Endothelial cell of umbilical vein (primary cell): ENCODE measurements at regions not wholly inside any gene's neighbourhood (a gene's known extent, or its start where the extent isn't known, plus 50 kb on each side); places are given as distances from the start of the nearest gene placed in this dataset.

Experiments used
- BruUV-seq: library from RNA; stranded (reverse); fragments of 400-500 nt; replicated peaks from 2 replicates; lab custom pipeline; 2021; lab: Mats Ljungman, UMichigan
- CTCF ChIA-PET: fragments of 300-600, 350-600 bp; sonication (Branson Sonifier 250); formaldehyde crosslinking; loops from one replicate; lab custom pipeline; 2021; ENCODE audit warnings: antibody characterized with exemption, inconsistent platforms; lab: Charles Lee
- POLR2A ChIA-PET: fragments of 300-600, 350-600 bp; sonication (Branson Sonifier 250); formaldehyde crosslinking; loops from one replicate; lab custom pipeline; 2021; ENCODE audit warnings: antibody characterized with exemption, inconsistent platforms; lab: Charles Lee
- DNase-seq: peaks from one replicate; pipeline ENCODE4 v3.0.0-alpha.2; 2011; ENCODE audit warnings: low read depth, low spot score
- FAIRE-seq: peaks from 2 replicates; lab custom pipeline; 2011; peaks lifted over from hg19 to GRCh38; lab: Jason Lieb, UNC
- H2AFZ ChIP-seq: 2 replicates; pipeline ENCODE4 v1.6.0; 2012; ENCODE audit warnings: low read depth, low read length, control low read depth, inconsistent platforms
- H3K27ac ChIP-seq: 2 replicates; pipeline ENCODE4 v1.5.1; 2011; ENCODE audit warnings: low read depth, mild to moderate bottlenecking, control low read depth, low read length, moderate library complexity; ENCODE audit not compliant: insufficient read depth
- H3K27me3 ChIP-seq, 2 experiments: 2 replicates each; pipeline versions ENCODE4 v1.6.0 to v1.6.1; 2011; ENCODE audit warnings: low read length in 2 of 2, mixed read lengths in 1 of 2; ENCODE audit not compliant: control insufficient read depth in 2 of 2, insufficient read depth in 2 of 2
- H3K36me3 ChIP-seq, 2 experiments: 2 replicates in 1 of 2; 3 replicates in 1 of 2; pipeline ENCODE4 v1.5.1; 2011; ENCODE audit warnings: low read length in 2 of 2, mild to moderate bottlenecking in 1 of 2, moderate library complexity in 1 of 2; ENCODE audit not compliant: control insufficient read depth in 2 of 2, insufficient read depth in 2 of 2; ENCODE audit errors: extremely low read depth in 1 of 2
- H3K4me1 ChIP-seq: 3 replicates; pipeline ENCODE4 v1.5.1; 2011; ENCODE audit warnings: mild to moderate bottlenecking, low read length; ENCODE audit not compliant: control insufficient read depth, insufficient read depth; ENCODE audit errors: extremely low read depth
- H3K4me2 ChIP-seq: 2 replicates; pipeline ENCODE4 v1.6.1; 2011; ENCODE audit warnings: low read length, control low read depth, mixed read lengths; ENCODE audit not compliant: insufficient read depth
- H3K4me3 ChIP-seq, 3 experiments: fragments of 200-600 bp in 1 of 3; sonication (generic), shearing (Covaris generic) in 1 of 3; replicated peaks in 1 of 3; 2 replicates each; pipeline ENCODE4 v1.5.1; 2011 to 2016; ENCODE audit warnings: control low read depth in 3 of 3, low read length in 3 of 3, mild to moderate bottlenecking in 2 of 3, inconsistent platforms in 1 of 3, low read depth in 1 of 3, moderate library complexity in 1 of 3; ENCODE audit not compliant: insufficient read depth in 1 of 3
- H3K79me2 ChIP-seq: 2 replicates; pipeline ENCODE4 v1.6.0; 2012; ENCODE audit warnings: low read length, inconsistent platforms; ENCODE audit not compliant: control insufficient read depth, insufficient read depth
- H3K9ac ChIP-seq: replicated peaks from 2 replicates; pipeline ENCODE3; 2011; ENCODE audit warnings: low read length, control low read depth; ENCODE audit not compliant: insufficient read depth; ENCODE audit errors: extremely low read depth
- H3K9me1 ChIP-seq: replicated peaks from 3 replicates; pipeline ENCODE4 v1.6.0; 2011; ENCODE audit warnings: mild to moderate bottlenecking, low read length; ENCODE audit not compliant: control insufficient read depth, insufficient read depth; ENCODE audit errors: extremely low read depth
- H3K9me3 ChIP-seq: replicated peaks from 2 replicates; pipeline ENCODE4 v1.5.1; 2012; ENCODE audit warnings: low read length, inconsistent platforms; ENCODE audit not compliant: control insufficient read depth, insufficient read depth
- H4K20me1 ChIP-seq: replicated peaks from 2 replicates; pipeline ENCODE3; 2011; ENCODE audit warnings: mild to moderate bottlenecking, low read length; ENCODE audit not compliant: control insufficient read depth, insufficient read depth; ENCODE audit errors: extremely low read depth
- CTCF ChIP-seq, 2 donors: IDR thresholded peaks; 1 replicate in 1 of 2; 2 replicates in 1 of 2; pipeline ENCODE4 v1.5.1; 2011; ENCODE audit warnings: low read length in 2 of 2, mild to moderate bottlenecking in 2 of 2, moderate library complexity in 2 of 2, control low read depth in 1 of 2, inconsistent platforms in 1 of 2, low read depth in 1 of 2; ENCODE audit not compliant: insufficient read depth in 1 of 2; ENCODE audit errors: extremely low read depth in 1 of 2
- EZH2 ChIP-seq: IDR thresholded peaks from 2 replicates; pipeline ENCODE4 v1.6.1; 2012; ENCODE audit warnings: borderline replicate concordance, low read depth, mild to moderate bottlenecking, moderate library complexity, low read length, inconsistent platforms; ENCODE audit not compliant: severe bottlenecking
- FOS ChIP-seq: IDR thresholded peaks from 2 replicates; pipeline ENCODE4 v1.6.1; 2011; ENCODE audit warnings: mild to moderate bottlenecking, low read length, moderate library complexity, borderline replicate concordance; ENCODE audit not compliant: insufficient read depth
- GATA2 ChIP-seq: IDR thresholded peaks from 2 replicates; pipeline ENCODE4 v1.7.0; 2011; ENCODE audit warnings: low read depth, mild to moderate bottlenecking, moderate library complexity, mixed read lengths, low read length; ENCODE audit not compliant: insufficient read length, insufficient read depth
- JUN ChIP-seq: IDR thresholded peaks from 2 replicates; pipeline ENCODE4 v1.6.1; 2011; ENCODE audit warnings: borderline replicate concordance, low read depth; ENCODE audit not compliant: insufficient read length, insufficient read depth
- MAX ChIP-seq: IDR thresholded peaks from 2 replicates; pipeline ENCODE4 v1.6.1; 2011; ENCODE audit not compliant: insufficient read depth, insufficient read length
- MYC ChIP-seq: IDR thresholded peaks from one replicate; pipeline ENCODE4 v1.6.1; 2011; ENCODE audit warnings: mild to moderate bottlenecking, low read depth, low read length
- POLR2A ChIP-seq: IDR thresholded peaks from 2 replicates; pipeline ENCODE4 v1.6.1; 2012; ENCODE audit warnings: low read depth, mild to moderate bottlenecking, control low read depth, low read length
- POLR2AphosphoS5 ChIP-seq: IDR thresholded peaks from 2 replicates; pipeline ENCODE4 v1.6.1; 2012; ENCODE audit warnings: low read depth, mild to moderate bottlenecking, control low read depth, low read length, moderate library complexity; ENCODE audit not compliant: insufficient read depth
- dilution Hi-C: fragments of 300-500 bp; cut with MboI; formaldehyde crosslinking; loops from one replicate; pipeline ENCODE4 v1.15.0; 2019; ENCODE audit warnings: low sequenced_read_pairs; ENCODE audit not compliant: extremely low pct_ligation_motif_present
- intact Hi-C: fragments of 100-400 bp; cut with micrococcal nuclease; formaldehyde crosslinking; loops from one replicate; pipeline ENCODE4 v1.10.0; 2022

- H3K9me3 ChIP-seq, result no peaks in the 10 kb centered on the region
- POLR2A ChIA-PET, result no interaction called here
- intact Hi-C loops, result no loop called here
- no peaks in the 10 kb centered on the region for H3K9me1 ChIP-seq
- no peaks in the 10 kb centered on the region for H3K4me1 ChIP-seq
- CTCF ChIA-PET, result interaction anchor here (0.5 kb wide), 1 partner anchor 282 kb away, joined by 4 read pairs; no protein-coding TSS in a partner anchor
- DNase-seq (no peak), FAIRE-seq (no peak)
- no peak overlapping the region for H2AFZ ChIP-seq
- no peaks in the 10 kb centered on the region for H3K79me2 ChIP-seq
- H4K20me1 ChIP-seq, result no peaks in the 10 kb centered on the region
- H3K27me3 ChIP-seq, result no peaks in the 10 kb centered on the region
- no peak overlapping the region for H3K27ac ChIP-seq
- BruUV-seq, result no TSS peak
- H3K4me2 ChIP-seq, result no peak overlapping the region
- H3K4me3 ChIP-seq, result no peak overlapping the region
- H3K36me3 ChIP-seq, result no peaks in the 10 kb centered on the region
- dilution Hi-C loops, result no loop called here
- H3K9ac ChIP-seq, result no peak overlapping the region
- TF ChIP-seq GATA2 (no peak), MYC (no peak), CTCF (IDR thresholded peaks at IDR 0.05; ENCODE audit: extremely low read depth in 1 of 2, insufficient read depth in 1 of 2, low read depth in 1 of 2, low read length in 2 of 2) (no peak), POLR2A (no peak)
These were observed 1034.6 kb upstream of the PCDH9 start for GRCh38 chr13:68264692-68265091.

GRCh38 chr13:68261105-68261504, 1031.0 kb upstream of the PCDH9 start:
- no peak overlapping the region for H3K27ac ChIP-seq
- no peak for DNase-seq
- no peaks in the 10 kb centered on the region for H3K36me3 ChIP-seq
- H4K20me1 ChIP-seq, result no peaks in the 10 kb centered on the region
- no peak overlapping the region for H3K4me2 ChIP-seq
- intact Hi-C loops (no loop called here), dilution Hi-C loops (no loop called here)
- no TSS peak for BruUV-seq
- FAIRE-seq, result no peak
- no peaks in the 10 kb centered on the region for H3K9me1 ChIP-seq
- no peak overlapping the region for H3K4me3 ChIP-seq
- no peak for TF ChIP-seq CTCF (IDR thresholded peaks at IDR 0.05; ENCODE audit: extremely low read depth in 1 of 2, insufficient read depth in 1 of 2, low read depth in 1 of 2, low read length in 2 of 2)
- no peak for TF ChIP-seq POLR2AphosphoS5
- TF ChIP-seq MYC, result no peak
- no peak for TF ChIP-seq JUN
- no peak for TF ChIP-seq POLR2A
- TF ChIP-seq GATA2, result no peak
- TF ChIP-seq EZH2, result no peak
- no peak for TF ChIP-seq FOS
- no peak for TF ChIP-seq MAX
- H3K79me2 ChIP-seq, result no peaks in the 10 kb centered on the region
- ChIA-PET CTCF (no interaction called here), POLR2A (no interaction called here)
- no peaks in the 10 kb centered on the region for H3K4me1 ChIP-seq
- H2AFZ ChIP-seq, result no peak overlapping the region
- no peak overlapping the region for H3K9ac ChIP-seq
- H3K27me3 ChIP-seq, result no peaks in the 10 kb centered on the region
- no peaks in the 10 kb centered on the region for H3K9me3 ChIP-seq
